GM10847 (cell line): ENCODE measurements at regions not wholly inside any gene's neighbourhood (a gene's known extent, or its start where the extent isn't known, plus 50 kb on each side); places are given as distances from the start of the nearest gene placed in this dataset.

Experiments used
- POLR2A ChIP-seq: IDR thresholded peaks from 2 replicates; pipeline ENCODE4 v1.6.1; 2011; ENCODE audit not compliant: insufficient read length; ENCODE audit errors: extremely low read depth

DNA sequence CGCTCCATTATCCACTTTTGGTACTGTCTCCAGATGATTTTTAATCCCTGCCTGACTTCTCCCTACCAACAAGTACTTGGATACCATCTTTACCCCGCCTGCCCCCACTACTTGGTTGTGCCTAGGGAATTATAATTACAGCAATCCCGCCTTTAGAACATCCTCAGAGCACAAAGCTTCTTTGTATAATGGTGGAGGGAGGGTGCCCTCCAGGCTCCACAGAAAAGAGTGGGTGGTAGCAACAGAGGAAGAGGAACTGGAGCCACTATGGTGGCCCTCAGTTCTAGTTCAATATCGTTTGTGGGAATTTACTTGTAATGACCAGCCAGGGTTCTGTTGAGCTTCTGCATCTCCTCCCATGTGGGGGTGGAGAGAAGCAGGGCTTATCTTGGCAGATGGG lies 79.0 kb upstream of the RNF38 start:
- no peak for TF ChIP-seq POLR2A

DNA sequence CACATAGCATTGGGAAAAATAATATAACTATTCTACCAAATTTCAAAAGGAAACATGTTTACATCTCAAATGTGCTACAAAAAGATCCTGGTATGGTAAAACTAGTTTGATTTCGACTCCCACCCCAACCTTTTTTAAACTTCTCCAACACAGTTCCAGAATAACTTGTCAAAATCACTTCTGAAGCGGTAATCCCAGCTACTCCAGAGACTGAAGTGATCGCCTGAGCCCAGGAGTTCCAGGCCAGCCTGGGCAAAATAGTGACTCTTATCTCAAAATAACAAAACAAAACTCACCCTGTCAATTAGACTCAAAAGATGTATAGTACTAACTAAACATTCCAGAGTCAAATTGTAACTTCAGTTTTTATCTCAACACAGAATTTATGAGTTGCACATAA lies 71.3 kb upstream of the RNF38 start:
- TF ChIP-seq POLR2A: no peak

DNA sequence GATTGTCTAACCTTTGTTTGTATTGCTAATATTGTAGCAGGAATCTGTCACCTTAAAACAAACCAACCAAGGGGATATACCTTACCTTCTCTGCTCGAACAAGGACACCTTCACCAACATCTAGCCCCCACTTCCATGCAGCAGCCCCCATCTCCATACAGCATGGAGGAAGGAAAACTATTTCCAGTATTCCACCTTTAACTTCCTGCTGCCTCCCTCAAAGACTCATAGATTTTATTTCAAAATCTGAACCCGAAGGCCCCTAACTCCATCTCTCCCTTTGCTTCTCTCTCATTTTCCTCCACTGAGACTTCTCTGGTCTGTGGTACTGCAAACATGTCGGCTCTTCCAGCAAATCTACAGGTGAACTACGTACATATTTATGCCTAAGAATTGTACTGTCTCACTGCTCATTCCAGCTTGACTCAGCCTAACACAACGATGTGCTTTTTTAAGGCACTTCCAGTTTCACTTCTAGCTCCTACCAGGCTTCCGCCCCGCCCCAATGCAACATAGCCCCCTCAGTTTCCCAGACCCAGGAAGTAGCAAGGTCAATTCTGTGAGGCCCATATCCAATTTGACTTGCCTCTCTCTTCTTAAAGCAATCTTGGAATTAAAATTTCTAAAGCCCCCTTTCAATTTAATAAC lies 70.7 kb upstream of the RNF38 start:
- no peak for TF ChIP-seq POLR2A

DNA sequence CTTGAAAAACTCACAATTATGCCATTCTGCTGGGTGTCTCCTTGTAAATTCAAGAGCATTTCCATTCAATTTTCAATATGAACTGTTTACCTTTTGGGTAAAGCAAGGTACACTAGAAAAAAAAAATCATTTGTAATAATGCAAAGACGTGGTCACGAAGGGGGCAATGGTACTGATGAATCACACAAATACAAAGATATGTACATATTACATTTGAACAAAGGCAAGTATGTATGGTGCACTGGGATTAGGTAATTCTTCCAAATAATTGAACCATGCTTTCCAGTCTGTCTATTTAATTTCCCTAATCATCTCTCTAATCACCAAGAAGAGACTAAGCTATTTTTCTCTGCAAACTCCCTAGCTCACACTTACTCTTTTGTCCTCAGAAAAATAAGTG lies 63.4 kb upstream of the RNF38 start:
- TF ChIP-seq POLR2A: no peak

DNA sequence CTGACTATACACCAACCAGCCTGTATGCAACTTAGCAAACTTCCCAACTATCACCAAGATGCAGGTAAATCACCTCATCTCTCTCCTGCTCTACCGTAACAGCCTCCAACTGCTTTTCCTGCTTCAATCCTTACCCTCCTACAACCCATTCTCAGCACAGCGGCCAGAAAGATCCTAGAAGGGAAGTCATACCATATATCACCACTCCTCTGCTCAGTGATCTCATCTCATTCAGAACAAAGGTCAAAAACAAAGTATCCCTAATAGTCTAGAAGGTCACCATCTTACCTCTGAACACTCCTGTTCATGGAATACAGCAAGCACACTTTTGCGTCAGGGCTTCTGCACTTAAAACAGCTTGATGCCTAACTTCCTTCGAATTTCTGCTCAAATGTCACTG lies 62.2 kb upstream of the RNF38 start:
- TF ChIP-seq POLR2A: no peak

DNA sequence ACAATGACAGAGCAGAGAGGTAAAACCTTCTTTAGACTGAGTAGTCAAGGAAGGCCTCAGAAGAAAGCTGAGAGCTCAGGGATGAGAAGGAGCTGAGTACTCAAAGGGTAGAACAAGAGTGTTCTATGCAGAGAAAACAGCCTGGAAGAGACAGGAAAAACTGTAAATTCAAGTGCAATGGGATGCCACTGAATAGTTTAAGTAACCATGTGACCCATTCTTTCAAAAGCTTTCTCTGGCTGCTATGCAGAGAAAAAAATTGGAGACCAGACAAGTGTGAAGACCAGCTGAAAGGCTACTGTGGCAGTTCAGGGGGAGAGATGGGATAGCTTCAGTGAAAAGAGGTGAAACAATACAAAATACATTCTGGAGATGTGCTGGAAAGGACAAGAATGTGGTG lies 61.3 kb upstream of the RNF38 start:
- TF ChIP-seq POLR2A: no peak

DNA sequence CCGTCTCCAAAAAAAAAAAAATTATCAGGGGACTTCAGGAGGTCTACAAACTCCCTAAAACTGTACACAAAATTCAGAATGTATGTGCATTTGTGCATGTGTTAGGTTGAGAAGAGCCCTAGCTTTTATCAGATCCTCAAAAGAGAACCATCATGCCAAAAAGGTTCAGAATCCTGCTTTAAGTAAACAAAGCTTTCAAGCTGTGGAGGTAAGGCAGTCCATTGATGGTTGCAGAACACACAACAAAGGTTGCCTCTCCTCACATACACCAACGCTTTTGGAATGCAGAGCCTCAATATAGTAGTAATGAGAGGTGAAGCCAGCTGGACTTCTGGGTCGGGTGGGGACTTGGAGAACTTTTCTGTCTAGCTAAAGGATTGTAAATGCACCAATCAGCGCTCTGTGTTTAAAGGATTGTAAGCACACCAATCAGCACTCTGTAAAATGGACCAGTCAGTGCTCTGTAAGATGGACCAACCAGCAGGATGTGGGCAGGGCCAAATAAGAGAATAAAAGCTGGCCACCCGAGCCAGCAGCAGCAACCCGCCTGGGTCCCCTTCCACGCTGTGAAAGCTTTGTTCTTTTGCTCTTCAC lies 57.9 kb upstream of the RNF38 start:
- TF ChIP-seq POLR2A: no peak

DNA sequence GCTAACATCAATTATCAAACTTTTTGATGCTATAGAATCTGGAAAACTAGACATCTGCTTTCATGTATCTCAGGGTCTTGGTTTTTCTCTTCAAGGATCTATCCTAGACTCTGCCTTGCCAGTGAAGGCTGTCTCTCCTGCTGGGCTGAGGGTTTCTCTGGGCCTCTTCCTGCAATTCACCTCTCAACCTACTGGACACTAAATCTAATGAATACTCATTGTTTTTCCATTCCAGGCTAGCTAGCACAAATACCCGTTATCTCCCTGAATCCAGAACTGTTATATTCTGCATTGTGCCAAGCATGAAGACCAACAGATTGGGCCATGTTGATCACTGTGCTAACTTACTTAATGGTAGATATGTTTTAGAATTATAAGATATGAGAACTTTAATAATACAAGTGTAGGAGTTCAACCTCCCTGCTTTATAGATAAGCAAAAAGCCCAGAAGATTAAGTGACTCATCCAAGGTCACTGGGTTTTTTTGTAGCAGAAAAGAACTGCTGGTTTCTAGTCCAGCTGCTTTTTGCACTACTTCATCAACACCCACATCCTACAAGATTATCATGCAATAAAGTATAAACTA lies 56.5 kb upstream of the RNF38 start:
- no peak for TF ChIP-seq POLR2A

DNA sequence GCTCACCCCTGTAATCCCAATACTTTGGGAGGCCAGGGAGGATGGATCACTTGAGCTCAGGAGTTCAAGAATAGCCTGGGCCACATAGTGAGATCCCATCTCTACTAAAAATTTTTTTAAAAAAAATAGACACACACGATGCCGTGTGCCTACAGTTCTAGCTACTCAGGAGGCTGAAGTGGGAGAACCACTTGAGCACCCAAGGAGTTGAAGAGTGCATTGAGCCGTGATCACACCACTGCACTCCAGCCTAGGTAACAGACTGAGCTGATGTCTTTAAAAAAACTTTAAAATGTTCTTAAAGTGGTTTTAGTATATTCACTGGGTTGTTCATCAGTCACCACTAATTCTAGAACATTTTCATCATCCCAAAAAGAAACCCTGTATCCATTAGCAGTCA lies 51.9 kb upstream of the RNF38 start:
- no peak for TF ChIP-seq POLR2A

DNA sequence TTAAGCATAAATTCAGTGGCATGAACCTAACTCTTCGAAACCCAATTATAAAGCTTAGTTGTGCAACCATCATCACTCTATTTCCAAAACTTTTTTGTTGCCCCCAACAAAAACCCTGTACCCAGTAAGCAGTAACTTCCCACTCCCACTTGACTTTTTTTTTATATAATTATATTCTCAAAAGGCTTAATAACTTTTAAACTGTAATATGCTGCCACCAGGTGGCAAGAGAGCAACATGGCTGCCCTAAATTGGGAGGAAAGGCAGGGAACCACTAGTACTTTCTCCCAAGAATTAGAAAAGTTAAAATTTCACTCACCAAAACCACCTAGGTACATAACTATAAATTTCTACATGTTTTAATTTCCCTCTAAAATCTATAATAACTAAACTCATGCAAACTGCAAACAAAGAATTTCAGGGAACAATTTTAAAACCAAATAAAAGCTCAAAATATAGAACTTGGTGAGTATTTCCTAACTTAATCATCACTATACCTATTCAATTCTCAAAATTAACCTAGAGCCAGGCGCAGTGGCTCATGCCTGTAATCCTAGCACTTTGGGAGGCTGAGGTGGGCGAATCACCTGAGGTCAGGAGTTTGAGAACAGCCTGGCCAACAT lies 50.2 kb upstream of the RNF38 start:
- TF ChIP-seq POLR2A: no peak
